Common myeloid progenitor, CD34-positive (primary cell): ENCODE measurements at regions not wholly inside any gene's neighbourhood (a gene's known extent, or its start where the extent isn't known, plus 50 kb on each side); places are given as distances from the start of the nearest gene placed in this dataset.
"Not testable (repeated sequence)": the region's sequence is repeated elsewhere in the genome, so short reads cannot be mapped to it uniquely, and the experiment has no call there.

Experiments
- CTCF ChIA-PET: fragments of 350-600 bp; sonication (Branson Sonifier 250); formaldehyde crosslinking; loops from one replicate; lab custom pipeline; 2021; ENCODE audit warnings: antibody characterized with exemption; lab: Charles Lee
- POLR2A ChIA-PET: fragments of 350-600 bp; sonication (Branson Sonifier 250); formaldehyde crosslinking; loops from one replicate; lab custom pipeline; 2021; ENCODE audit warnings: antibody characterized with exemption; lab: Charles Lee
- DNase-seq, 3 donors: peaks; one replicate each; pipeline versions ENCODE4 v3.0.0 to v3.0.0-alpha.2; 2013
- H3K27ac ChIP-seq, 2 experiments: 1 replicate in 1 of 2; 2 replicates in 1 of 2; pipeline ENCODE4 v1.7.0; 2013; ENCODE audit warnings: inconsistent platforms in 2 of 2, low read length in 2 of 2, mild to moderate bottlenecking in 2 of 2, low read depth in 1 of 2, moderate library complexity in 1 of 2; ENCODE audit not compliant: severe bottlenecking in 2 of 2, insufficient read depth in 1 of 2, poor library complexity in 1 of 2
- H3K27me3 ChIP-seq, 5 experiments: replicated peaks in 2 of 5; 1 replicate in 3 of 5; 2 replicates in 2 of 5; pipeline versions ENCODE4 v1.6.1 to v1.7.0; 2013; ENCODE audit warnings: low read length in 4 of 5, mild to moderate bottlenecking in 2 of 5, moderate library complexity in 2 of 5, inconsistent platforms in 1 of 5; ENCODE audit not compliant: insufficient read depth in 5 of 5, control insufficient read depth in 4 of 5
- H3K36me3 ChIP-seq, 4 experiments: 1 replicate in 2 of 4; 2 replicates in 2 of 4; pipeline versions ENCODE4 v1.6.1 to v1.7.0; 2013; ENCODE audit warnings: low read length in 3 of 4, control low read depth in 1 of 4, mild to moderate bottlenecking in 1 of 4; ENCODE audit not compliant: control insufficient read depth in 4 of 4, insufficient read depth in 4 of 4
- H3K4me1 ChIP-seq, 4 experiments: 1 replicate in 3 of 4; 2 replicates in 1 of 4; pipeline versions ENCODE4 v1.6.1 to v1.7.1; 2013; ENCODE audit warnings: low read length in 3 of 4, mild to moderate bottlenecking in 3 of 4, control low read depth in 1 of 4, inconsistent platforms in 1 of 4, moderate library complexity in 1 of 4; ENCODE audit not compliant: control insufficient read depth in 4 of 4, insufficient read depth in 4 of 4; ENCODE audit errors: control extremely low read depth in 1 of 4
- H3K4me3 ChIP-seq, 7 experiments: 1 replicate in 4 of 7; 2 replicates in 3 of 7; pipeline versions ENCODE4 v1.5.1 to v1.7.0; 2013; ENCODE audit warnings: mild to moderate bottlenecking in 7 of 7, low read length in 6 of 7, moderate library complexity in 6 of 7, inconsistent platforms in 2 of 7, low read depth in 2 of 7, control low read depth in 1 of 7; ENCODE audit not compliant: insufficient read depth in 4 of 7, control insufficient read depth in 1 of 7; ENCODE audit errors: extremely low read depth in 1 of 7
- H3K9me3 ChIP-seq, 5 experiments: 1 replicate in 4 of 5; 2 replicates in 1 of 5; pipeline versions ENCODE4 v1.6.1 to v1.7.1; 2013; ENCODE audit warnings: low read length in 4 of 5, mild to moderate bottlenecking in 2 of 5, inconsistent platforms in 1 of 5, low read depth in 1 of 5, moderate library complexity in 1 of 5; ENCODE audit not compliant: control insufficient read depth in 4 of 5, insufficient read depth in 2 of 5; ENCODE audit errors: control extremely low read depth in 1 of 5
- WGBS: methylation state at CpG from one replicate; pipeline ENCODE4 v1.1.5; 2013; ENCODE audit not compliant: insufficient coverage; 5-methylcytosine and 5-hydroxymethylcytosine counted together

DNA sequence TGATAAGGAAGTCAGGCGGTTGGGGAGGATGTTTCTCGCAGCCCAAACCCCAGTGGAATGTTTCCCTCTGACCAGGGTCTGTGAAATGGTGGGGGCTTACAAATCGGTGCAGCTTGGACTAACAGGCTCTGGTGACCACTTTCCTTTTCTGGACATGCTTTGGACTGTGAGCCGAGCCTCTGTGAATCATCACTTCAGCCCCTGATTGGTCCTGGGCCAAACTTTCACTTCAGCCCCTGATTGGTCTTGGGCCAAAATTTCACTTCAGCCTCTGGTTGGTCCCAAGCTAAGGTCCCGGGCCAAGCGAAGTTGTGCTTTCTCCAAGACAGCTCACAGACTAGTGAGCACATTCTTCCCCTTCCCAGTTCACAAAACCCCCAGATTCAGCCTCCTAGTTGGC, 223.7 kb upstream of the ANKRD20A1 start:
- POLR2A ChIA-PET, H3K4me3 ChIP-seq, H3K9me3 ChIP-seq, H3K4me1 ChIP-seq, DNase-seq, CTCF ChIA-PET, H3K27ac ChIP-seq, H3K36me3 ChIP-seq, H3K27me3 ChIP-seq: not testable (repeated sequence)
- no CpG with 5 or more reads among the region's 6 CpGs for WGBS

GRCh38 chr9:67611900-67612299, 246.8 kb upstream of the ANKRD20A1 start:
- POLR2A ChIA-PET, H3K9me3 ChIP-seq, H3K27ac ChIP-seq, DNase-seq, CTCF ChIA-PET, H3K36me3 ChIP-seq, H3K4me1 ChIP-seq, H3K4me3 ChIP-seq, H3K27me3 ChIP-seq: not testable (repeated sequence)
- 70% methylated on average over 4 of the region's 15 CpGs for WGBS

DNA sequence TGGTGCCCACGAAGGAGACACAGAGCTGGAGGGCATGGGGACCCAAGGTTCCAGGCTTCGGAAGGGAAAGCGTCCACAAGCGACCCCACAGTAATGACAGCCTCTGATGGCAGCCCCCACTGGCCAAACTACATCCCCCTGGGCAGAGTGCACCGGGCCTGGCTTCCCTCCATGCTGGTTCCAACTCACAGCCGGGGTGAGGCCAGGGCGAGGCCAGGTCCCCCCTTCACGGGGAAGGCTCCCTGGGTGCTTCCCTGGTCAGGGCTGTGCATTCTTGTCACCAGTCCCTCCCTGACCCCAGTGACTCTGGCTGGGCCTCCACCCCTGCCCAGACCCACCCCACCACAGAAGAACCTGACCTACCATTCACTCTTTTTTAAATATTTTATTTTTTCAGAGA, 248.9 kb upstream of the ANKRD20A1 start:
- CTCF ChIA-PET: not testable (repeated sequence)

GRCh38 chr9:67609435-67609834, 249.3 kb upstream of the ANKRD20A1 start:
- POLR2A ChIA-PET, CTCF ChIA-PET, H3K36me3 ChIP-seq, H3K4me1 ChIP-seq, DNase-seq, H3K27me3 ChIP-seq, H3K27ac ChIP-seq, H3K4me3 ChIP-seq, H3K9me3 ChIP-seq: not testable (repeated sequence)
- no CpG with 5 or more reads among the region's 7 CpGs for WGBS

More for the DNA sequence above, 248.9 kb upstream of the ANKRD20A1 start:
- H3K27me3 ChIP-seq, DNase-seq, H3K4me1 ChIP-seq, H3K9me3 ChIP-seq, H3K27ac ChIP-seq, H3K4me3 ChIP-seq, H3K36me3 ChIP-seq, POLR2A ChIA-PET: not testable (repeated sequence)
- no CpG with 5 or more reads among the region's 8 CpGs for WGBS

DNA sequence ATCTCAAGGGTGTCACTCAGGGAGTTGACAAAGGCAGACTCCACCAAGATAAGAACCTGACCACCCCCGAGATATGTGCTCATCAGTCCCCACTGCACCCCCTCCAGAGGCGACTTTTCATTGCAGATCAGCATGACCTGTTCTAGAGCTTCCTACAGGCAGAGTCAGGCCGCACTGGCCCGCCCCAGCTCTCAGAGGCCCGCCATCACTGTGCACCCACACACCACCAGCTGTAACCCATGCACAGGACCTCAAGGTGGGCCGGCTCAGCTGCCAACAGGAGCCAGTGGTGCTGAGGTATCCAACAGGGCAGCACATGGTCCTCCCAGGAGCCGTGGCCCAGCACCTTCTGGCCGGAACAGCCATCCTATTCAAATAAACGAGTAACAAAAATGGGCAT, 253.6 kb upstream of the ANKRD20A1 start:
- H3K27ac ChIP-seq, DNase-seq, POLR2A ChIA-PET, CTCF ChIA-PET, H3K27me3 ChIP-seq, H3K36me3 ChIP-seq, H3K4me1 ChIP-seq, H3K9me3 ChIP-seq, H3K4me3 ChIP-seq: not testable (repeated sequence)
- no CpG with 5 or more reads among the region's 9 CpGs for WGBS

DNA sequence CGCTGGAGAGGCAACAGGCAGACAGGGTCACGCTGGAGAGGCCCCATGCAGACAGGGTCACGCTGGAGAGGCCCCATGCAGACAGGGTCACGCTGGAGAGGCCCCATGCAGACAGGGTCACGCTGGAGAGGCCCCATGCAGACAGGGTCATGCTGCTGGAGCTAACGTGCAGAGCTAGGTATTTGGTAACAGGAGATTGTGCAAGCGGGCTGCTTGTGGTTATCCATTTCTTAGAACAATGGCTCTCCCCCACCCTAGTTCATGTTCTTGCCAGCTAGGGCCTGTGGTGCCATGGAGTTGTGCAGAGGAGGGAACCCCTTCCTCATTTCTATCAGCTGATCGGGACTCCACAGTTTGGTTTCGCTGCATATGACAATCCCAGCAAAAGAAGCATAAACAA, 255.1 kb upstream of the ANKRD20A1 start:
- POLR2A ChIA-PET, H3K9me3 ChIP-seq, H3K4me3 ChIP-seq, H3K4me1 ChIP-seq, CTCF ChIA-PET, H3K27ac ChIP-seq, H3K27me3 ChIP-seq, DNase-seq, H3K36me3 ChIP-seq: not testable (repeated sequence)
- no CpG with 5 or more reads among the region's 9 CpGs for WGBS

- H3K36me3 ChIP-seq, H3K27ac ChIP-seq, H3K27me3 ChIP-seq, H3K4me1 ChIP-seq, DNase-seq, CTCF ChIA-PET, H3K4me3 ChIP-seq, H3K9me3 ChIP-seq, POLR2A ChIA-PET: not testable (repeated sequence)
- WGBS: no CpG with 5 or more reads among the region's 8 CpGs
Observed at GRCh38 chr9:67592424-67592823, 266.3 kb upstream of the ANKRD20A1 start.
